ENCODE measurements at regions not wholly inside any gene's neighbourhood (a gene's known extent, or its start where the extent isn't known, plus 50 kb on each side); places are given as distances from the start of the nearest gene placed in this dataset.

DNA sequence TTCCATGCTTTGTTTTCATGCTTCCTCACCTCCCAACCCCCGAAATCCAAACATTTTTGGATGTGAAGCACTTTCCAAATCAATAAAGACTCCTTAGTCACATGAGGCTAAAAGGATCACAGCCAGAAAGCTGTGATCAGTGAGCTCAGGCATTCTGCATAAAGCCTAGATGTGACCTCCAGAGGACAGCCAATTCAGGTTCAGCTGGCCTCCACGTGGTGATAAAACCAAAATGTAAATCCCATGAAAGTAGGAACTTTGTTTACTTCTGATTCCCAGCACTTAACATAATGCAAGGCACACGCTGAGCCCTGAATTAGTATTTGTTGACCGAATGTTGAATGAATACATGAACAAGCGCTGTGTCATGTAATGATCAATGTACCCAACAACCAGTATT, 249.5 kb upstream of the EOMES start:
- ChIA-PET CTCF (ENCODE audit: unreplicated experiment) (no interaction called here), POLR2A (interaction anchor here (0.6 to 0.7 kb wide), 2 partner anchors 26 to 233 kb away, joined by 3 read pairs; no protein-coding TSS in a partner anchor)
- TF ChIP-seq CTCF (conservative IDR thresholded peaks at IDR 0.05; ENCODE audit: low read length) (no peak), EZH2phosphoT487 (IDR thresholded peaks at IDR 0.05; ENCODE audit: borderline replicate concordance, low read depth, low read length) (no peak)
- H3K9me3 ChIP-seq (ENCODE audit: low read length): no peaks in the 10 kb centered on the region
- no peak overlapping the region for H3K27ac ChIP-seq (ENCODE audit: low read depth, low read length, poor library complexity, severe bottlenecking)
- BruUV-seq (replicated peaks): no TSS peak
- no peaks in the 10 kb centered on the region for H3K36me3 ChIP-seq (ENCODE audit: insufficient read depth, low read length)
- no peak overlapping the region for H2AFZ ChIP-seq (ENCODE audit: low read length)
- no peaks in the 10 kb centered on the region for H3K4me1 ChIP-seq (ENCODE audit: insufficient read depth, low read length, poor library complexity, severe bottlenecking)
- H3K79me2 ChIP-seq (ENCODE audit: insufficient read depth, low read depth, low read length): no peaks in the 10 kb centered on the region
- intact Hi-C loops (cut with micrococcal nuclease; ENCODE audit: unreplicated experiment): no loop called here
- H3K9me2 ChIP-seq (ENCODE audit: insufficient read depth, low read length): no peaks in the 10 kb centered on the region
- no peak for DNase-seq (ENCODE audit: low spot score)
- H4K20me1 ChIP-seq (ENCODE audit: insufficient read depth, low read length): no peaks in the 10 kb centered on the region
- H3K4me3 ChIP-seq (ENCODE audit: low read depth, low read length, poor library complexity, severe bottlenecking): no peak overlapping the region
- no peak overlapping the region for H3K4me2 ChIP-seq (ENCODE audit: low read length)

- no TSS peak for BruUV-seq (replicated peaks)
- DNase-seq (ENCODE audit: low spot score): no peak
Measured at GRCh38 chr3:27976933-27977332, 254.8 kb upstream of the EOMES start.

GRCh38 chr3:27978440-27978839, 256.3 kb upstream of the EOMES start:
- Histone ChIP-seq H4K20me1 (ENCODE audit: insufficient read depth, low read length) (no peaks in the 10 kb centered on the region), H3K9me2 (ENCODE audit: insufficient read depth, low read length) (no peaks in the 10 kb centered on the region), H3K36me3 (ENCODE audit: insufficient read depth, low read length) (no peaks in the 10 kb centered on the region), H3K4me3 (ENCODE audit: low read depth, low read length, poor library complexity, severe bottlenecking) (no peak overlapping the region), H2AFZ (ENCODE audit: low read length) (no peak overlapping the region), H3K27ac (ENCODE audit: low read depth, low read length, poor library complexity, severe bottlenecking) (no peak overlapping the region), H3K9me3 (ENCODE audit: low read length) (no peaks in the 10 kb centered on the region), H3K79me2 (ENCODE audit: insufficient read depth, low read depth, low read length) (no peaks in the 10 kb centered on the region), H3K4me1 (ENCODE audit: insufficient read depth, low read length, poor library complexity, severe bottlenecking) (no peaks in the 10 kb centered on the region), H3K4me2 (ENCODE audit: low read length) (no peak overlapping the region)
- no peak for TF ChIP-seq CTCF (conservative IDR thresholded peaks at IDR 0.05; ENCODE audit: low read length)
- no peak for TF ChIP-seq EZH2phosphoT487 (IDR thresholded peaks at IDR 0.05; ENCODE audit: borderline replicate concordance, low read depth, low read length)
- CTCF ChIA-PET (ENCODE audit: unreplicated experiment): no interaction called here
- DNase-seq (ENCODE audit: low spot score): no peak
- POLR2A ChIA-PET: no interaction called here
- intact Hi-C loops (cut with micrococcal nuclease; ENCODE audit: unreplicated experiment): no loop called here
- BruUV-seq (replicated peaks): no TSS peak

More at GRCh38 chr3:27976933-27977332, 254.8 kb upstream of the EOMES start:
- no peak for TF ChIP-seq EZH2phosphoT487 (IDR thresholded peaks at IDR 0.05; ENCODE audit: borderline replicate concordance, low read depth, low read length)
- TF ChIP-seq CTCF (conservative IDR thresholded peaks at IDR 0.05; ENCODE audit: low read length): no peak
- Histone ChIP-seq H3K4me2 (ENCODE audit: low read length) (no peak overlapping the region), H2AFZ (ENCODE audit: low read length) (no peak overlapping the region), H3K36me3 (ENCODE audit: insufficient read depth, low read length) (no peaks in the 10 kb centered on the region), H3K4me1 (ENCODE audit: insufficient read depth, low read length, poor library complexity, severe bottlenecking) (no peaks in the 10 kb centered on the region), H3K27ac (ENCODE audit: low read depth, low read length, poor library complexity, severe bottlenecking) (no peak overlapping the region), H3K9me2 (ENCODE audit: insufficient read depth, low read length) (no peaks in the 10 kb centered on the region), H3K4me3 (ENCODE audit: low read depth, low read length, poor library complexity, severe bottlenecking) (no peak overlapping the region), H3K9me3 (ENCODE audit: low read length) (no peaks in the 10 kb centered on the region), H3K79me2 (ENCODE audit: insufficient read depth, low read depth, low read length) (no peaks in the 10 kb centered on the region), H4K20me1 (ENCODE audit: insufficient read depth, low read length) (no peaks in the 10 kb centered on the region)
- POLR2A ChIA-PET: interaction anchor here (0.6 kb wide), 1 partner anchor 832 kb away, joined by 4 read pairs; no protein-coding TSS in a partner anchor
- CTCF ChIA-PET (ENCODE audit: unreplicated experiment): no interaction called here
- intact Hi-C loops (cut with micrococcal nuclease; ENCODE audit: unreplicated experiment): no loop called here
